Stimulated activated naive CD8-positive, alpha-beta T cell treated with anti-CD3 and anti-CD28 coated beads, Interleukin-15, Interleukin-2, amounts not matched to agents 100 U/mL and 50 U/mL, for 24 hours (primary cell): ENCODE measurements at regions not wholly inside any gene's neighbourhood (a gene's known extent, or its start where the extent isn't known, plus 50 kb on each side); places are given as distances from the start of the nearest gene placed in this dataset.
"Not testable (repeated sequence)": the region's sequence is repeated elsewhere in the genome, so short reads cannot be mapped to it uniquely, and the experiment has no call there.

ENCODE experiments used
- ATAC-seq: fragments of 150-1000 bp; cut with Tn5 transposase; one replicate; pipeline ENCODE4 v1.10.0; 2021
- DNase-seq: peaks from one replicate; pipeline ENCODE4 v3.0.0; 2021

DNA sequence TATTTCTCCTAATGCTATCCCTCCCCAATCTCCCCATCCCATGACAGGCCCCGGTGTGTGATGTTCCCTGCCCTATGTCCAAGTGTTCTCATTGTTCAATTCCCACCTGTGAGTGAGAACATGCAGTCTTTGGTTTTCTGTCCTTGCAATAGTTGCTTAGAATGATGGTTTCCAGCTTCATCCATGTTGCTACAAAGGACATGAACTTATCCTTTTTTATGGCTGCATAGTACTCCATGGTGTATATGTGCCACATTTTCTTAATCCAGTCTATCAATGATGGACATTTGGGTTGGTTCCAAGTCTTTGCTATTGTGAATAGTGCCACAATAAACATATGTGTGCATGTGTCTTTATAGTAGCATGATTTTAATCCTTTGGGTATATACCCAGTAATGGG, 51.3 kb upstream of the RIOK2 start:
- not testable (repeated sequence) for DNase-seq, ATAC-seq

DNA sequence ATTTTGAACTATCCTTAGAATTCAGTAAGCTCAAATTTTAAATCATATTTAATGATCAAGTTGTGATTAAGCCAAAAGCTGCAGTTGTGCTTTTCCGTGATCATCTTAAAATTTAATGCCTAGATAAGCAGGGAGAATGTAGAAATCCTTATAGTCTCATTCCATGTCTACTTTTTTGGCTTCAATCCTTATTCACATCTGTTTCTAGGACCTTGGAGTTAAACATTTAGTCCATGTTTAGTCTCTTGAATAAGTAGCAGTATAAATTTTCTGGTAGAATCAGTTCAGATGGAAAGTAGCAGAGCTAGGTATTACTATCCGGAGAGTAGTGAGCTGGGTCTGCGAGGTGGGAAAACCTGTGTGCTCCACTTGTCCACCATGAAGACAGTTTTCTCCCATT, 59.3 kb upstream of the RIOK2 start:
- DNase-seq (no peak), ATAC-seq (no peak)

DNA sequence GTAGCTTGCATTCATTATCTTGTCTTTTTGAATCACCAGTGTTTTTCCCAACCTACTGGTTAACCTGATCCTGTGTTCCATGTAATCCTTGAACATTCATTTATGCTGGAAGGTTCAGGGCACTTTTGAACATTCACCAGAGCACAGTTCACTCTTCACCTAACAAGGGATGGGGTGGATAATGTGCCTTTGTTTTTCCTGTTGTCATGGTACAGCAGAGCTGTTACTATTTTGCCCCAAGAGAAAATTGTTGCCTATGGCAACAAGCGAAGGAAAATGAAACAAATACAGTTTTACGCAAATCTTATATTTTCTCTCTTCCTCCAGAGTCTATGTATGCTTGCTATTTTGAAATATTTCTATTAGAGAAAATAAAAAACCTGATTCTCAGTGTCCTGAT, 60.3 kb upstream of the RIOK2 start:
- ATAC-seq (no peak), DNase-seq (no peak)

DNA sequence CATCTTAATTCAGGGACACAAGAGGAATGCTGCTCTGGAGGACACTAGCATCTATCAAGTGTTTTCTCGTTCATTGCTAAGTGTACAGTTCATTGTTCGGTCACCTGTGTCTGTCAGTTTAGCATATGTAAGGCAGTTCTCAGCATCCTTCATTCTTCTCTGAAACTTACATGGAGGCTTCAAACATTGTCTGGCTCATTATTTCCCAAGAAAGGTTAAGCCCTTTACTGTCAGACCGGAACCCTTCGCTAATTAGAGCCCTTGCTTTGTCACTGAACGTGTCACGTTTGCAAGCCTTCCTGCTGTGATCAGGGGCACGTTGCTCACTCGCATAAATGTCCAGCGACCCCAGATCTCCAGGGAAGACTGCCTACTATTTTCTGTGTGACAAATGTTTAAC, 62.3 kb upstream of the RIOK2 start:
- ATAC-seq (no peak), DNase-seq (no peak)

DNA sequence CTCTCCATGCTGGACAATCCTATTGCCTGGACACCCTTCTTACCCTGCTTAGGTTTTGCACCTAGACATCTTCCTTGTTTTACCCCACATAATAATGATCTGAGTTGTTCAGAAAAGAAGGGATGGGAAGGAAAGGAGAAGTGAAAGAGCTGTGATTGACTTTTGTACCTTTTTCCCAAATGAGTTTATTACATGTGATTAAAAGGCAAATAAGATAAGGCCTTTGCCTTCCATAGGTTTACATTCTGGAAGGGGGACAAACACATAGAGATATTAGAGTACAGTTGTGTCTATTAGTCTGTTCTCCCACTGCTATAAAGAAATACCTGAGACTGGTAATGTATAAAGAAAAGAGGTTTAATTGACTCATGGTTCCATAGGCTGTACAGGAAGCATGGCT, 67.1 kb upstream of the RIOK2 start:
- DNase-seq (no peak), ATAC-seq (no peak)

- ATAC-seq (no peak), DNase-seq (no peak)
Observed at GRCh38 chr5:97266076-97266475, 83.0 kb upstream of the RIOK2 start.

- ATAC-seq = no peak
- DNase-seq = no peak
Observed at GRCh38 chr5:97266576-97266975, 83.5 kb upstream of the RIOK2 start.

- ATAC-seq (no peak), DNase-seq (no peak)
Observed at GRCh38 chr5:97267767-97268166, 84.7 kb upstream of the RIOK2 start.

DNA sequence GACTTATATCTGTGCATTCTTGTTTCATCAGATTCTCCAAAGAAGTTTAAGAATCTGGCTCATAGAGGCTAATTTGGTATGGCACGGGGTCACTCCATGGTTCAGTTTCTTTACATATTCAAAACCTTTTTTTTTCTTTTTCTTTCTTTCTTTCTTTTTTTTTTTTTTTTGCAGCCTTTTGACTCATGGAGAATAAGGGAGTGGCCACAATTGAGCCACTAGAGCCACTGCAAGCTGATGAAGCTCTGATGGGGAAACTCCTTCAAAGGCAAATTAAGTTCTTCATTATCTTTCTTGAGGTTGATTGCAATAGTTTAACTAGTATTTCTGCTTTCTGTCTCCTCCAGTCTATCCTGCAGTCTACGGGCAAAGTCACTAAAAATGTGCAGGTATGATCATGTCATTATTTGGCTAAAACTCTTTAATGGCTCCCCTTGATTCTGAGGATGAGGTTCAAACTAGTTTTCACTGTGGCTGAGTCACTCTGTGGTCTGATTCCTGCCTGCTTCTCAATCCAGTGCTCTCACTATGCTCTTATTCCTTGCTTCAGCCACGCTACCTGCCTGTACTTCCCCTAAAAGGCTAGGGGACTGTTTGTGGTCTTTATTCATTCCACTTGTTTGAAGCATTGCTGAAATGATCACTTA, 93.5 kb upstream of the RIOK2 start:
- DNase-seq (no peak), ATAC-seq (no peak)

DNA sequence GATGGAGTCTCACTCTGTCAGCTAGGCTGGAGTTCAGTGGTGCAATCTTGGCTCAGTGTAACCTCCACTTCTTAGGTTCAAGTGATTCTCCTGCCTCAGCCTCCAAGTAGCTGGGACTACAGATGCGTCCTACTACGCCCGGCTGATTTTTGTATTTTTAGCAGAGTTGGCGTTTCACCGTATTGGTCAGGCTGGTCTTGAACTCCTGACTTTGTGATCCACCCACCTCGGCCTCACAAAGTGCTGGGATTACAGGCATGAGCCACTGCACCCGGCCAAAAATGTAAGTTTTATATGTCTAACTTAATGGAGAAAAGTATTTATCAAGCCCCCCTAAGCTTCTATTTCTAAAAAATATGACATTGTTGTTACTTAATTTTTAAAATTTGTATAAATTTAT, 98.2 kb upstream of the RIOK2 start:
- ATAC-seq = no peak
- no peak for DNase-seq

- DNase-seq (peak; percentile 5), ATAC-seq (peak; percentile 40)
Observed at GRCh38 chr5:97297063-97297703, 114.1 kb upstream of the RIOK2 start.

- no peak for DNase-seq
- no peak for ATAC-seq
Observed at GRCh38 chr5:97297704-97298091, 114.7 kb upstream of the RIOK2 start.

- ATAC-seq, DNase-seq: not testable (repeated sequence)
Observed at GRCh38 chr5:97301181-97301580, 118.1 kb upstream of the RIOK2 start.

DNA sequence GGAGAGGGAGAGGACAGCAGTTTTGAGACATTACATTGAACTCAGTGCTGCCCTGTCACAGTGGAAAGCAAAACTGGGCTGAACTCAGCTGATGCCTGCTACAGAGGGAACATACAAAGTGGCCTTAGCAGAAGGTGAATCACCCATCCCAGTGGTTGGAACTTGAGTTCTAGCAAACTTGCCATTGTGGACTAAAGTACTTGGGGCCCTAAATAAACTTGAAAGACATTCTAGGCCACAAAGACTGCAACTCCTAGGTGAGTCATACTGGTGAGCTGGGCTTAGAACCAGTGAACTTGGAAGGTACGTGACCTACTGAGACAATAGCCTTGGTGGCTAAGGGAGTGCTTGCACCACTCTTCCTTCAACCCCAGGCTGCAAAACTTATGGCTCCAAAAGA, 155.7 kb upstream of the RIOK2 start:
- DNase-seq = no peak
- ATAC-seq = no peak

- no peak for ATAC-seq
- no peak for DNase-seq
Observed at GRCh38 chr5:97355775-97356174, 172.7 kb upstream of the RIOK2 start.

- DNase-seq = no peak
- no peak for ATAC-seq
Observed at GRCh38 chr5:97363577-97363976, 180.5 kb upstream of the RIOK2 start.

DNA sequence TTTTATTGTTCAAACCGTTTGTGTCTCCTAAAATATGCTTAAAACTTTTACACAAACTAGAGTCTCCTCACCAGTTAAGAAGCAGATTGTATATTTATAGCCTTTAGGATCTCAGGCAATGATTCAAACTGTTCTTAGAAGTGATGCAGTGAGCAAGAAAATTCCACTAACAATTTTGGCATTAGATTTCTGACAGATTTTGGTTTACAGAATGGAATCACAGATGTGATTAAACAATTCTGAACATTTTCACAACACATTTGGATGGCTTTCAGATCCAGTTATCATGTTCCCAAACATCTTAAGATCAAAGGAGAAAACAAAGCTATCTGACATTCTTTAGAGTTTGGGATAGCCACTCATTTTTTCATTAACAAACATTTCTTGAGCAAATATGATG, 181.7 kb upstream of the RIOK2 start:
- ATAC-seq = no peak
- no peak for DNase-seq

GRCh38 chr5:97365163-97365845, 182.3 kb upstream of the RIOK2 start:
- ATAC-seq (no peak), DNase-seq (no peak)

- ATAC-seq (no peak), DNase-seq (no peak)
Observed at GRCh38 chr5:97365918-97366317, 182.9 kb upstream of the RIOK2 start.

- ATAC-seq = no peak
Observed at GRCh38 chr5:97375959-97376358, 192.9 kb upstream of the RIOK2 start.

GRCh38 chr5:97377582-97377981, 194.5 kb upstream of the RIOK2 start:
- ATAC-seq (no peak), DNase-seq (no peak)

More at GRCh38 chr5:97375959-97376358, 192.9 kb upstream of the RIOK2 start:
- no peak for DNase-seq

- DNase-seq = no peak
- ATAC-seq = no peak
Observed at GRCh38 chr5:97383996-97384395, 200.9 kb upstream of the RIOK2 start.

DNA sequence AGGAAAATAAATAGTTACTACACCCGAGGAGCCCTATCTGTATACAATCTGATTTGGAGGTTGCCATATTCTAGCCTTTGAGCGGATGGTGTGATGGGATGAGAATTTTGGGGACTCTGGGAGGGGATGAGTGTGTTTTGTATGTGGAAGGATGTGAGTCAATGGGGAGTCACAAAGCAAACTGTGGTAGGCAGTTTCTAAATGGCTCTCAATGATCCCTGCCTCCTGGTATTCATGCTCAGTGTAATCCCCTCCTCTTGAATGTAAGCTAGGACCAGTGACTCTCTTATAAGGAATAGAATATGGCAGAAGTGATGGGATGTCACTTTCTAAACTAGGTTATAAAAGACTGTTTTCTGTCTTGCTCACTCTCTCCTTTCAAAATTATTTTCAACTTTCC, 205.7 kb upstream of the RIOK2 start:
- DNase-seq (no peak), ATAC-seq (no peak)

GRCh38 chr5:97400537-97400936, 217.5 kb upstream of the RIOK2 start:
- DNase-seq (no peak), ATAC-seq (no peak)
